ENCODE measurements at regions not wholly inside any gene's neighbourhood (a gene's known extent, or its start where the extent isn't known, plus 50 kb on each side); places are given as distances from the start of the nearest gene placed in this dataset.

DNA sequence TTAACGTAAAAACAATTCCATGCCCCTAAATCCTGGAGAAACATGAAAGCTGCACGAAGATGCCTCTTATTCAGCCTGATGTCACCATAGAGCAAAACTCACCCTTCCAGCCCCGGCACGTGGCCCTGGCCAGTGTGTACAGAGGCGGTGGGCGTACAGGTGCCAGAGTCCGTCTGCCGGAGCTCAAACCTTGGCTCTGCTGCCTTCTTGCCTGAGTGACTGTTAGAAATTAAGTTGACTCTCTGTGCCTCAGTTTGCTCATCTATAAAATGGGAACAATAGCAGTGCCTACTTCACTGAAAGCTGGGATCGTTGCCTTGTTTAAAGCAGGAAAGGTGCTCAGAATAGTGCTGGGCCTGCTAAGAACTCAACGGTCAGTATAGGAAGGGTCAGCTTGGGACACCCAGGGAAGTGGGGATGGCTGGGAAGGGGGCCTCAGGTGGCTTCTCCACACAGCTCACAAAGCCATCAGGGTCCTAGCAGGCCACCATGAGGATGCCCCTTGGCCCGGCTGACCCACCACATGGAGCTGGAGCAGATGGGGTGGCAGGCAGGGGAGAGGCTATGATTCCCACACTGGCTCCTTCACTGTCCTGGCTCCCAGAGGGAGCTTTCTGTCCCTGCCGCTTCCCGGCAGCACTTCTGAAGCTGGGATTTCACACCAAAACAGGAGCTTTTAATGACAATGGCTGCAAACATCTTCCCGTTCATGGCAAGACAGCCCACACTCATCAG is 237.2 kb downstream of the NPHP4 start:
- H3K9ac ChIP-seq (ENCODE audit: insufficient read depth, low read length) = no peak overlapping the region
- TF ChIP-seq CTCF (conservative IDR thresholded peaks at IDR 0.05 in 1 of 2, IDR thresholded peaks at IDR 0.05 in 1 of 2; ENCODE audit: low read depth in 1 of 2, low read length in 2 of 2) (no peak), EZH2 (IDR thresholded peaks at IDR 0.05; ENCODE audit: low read length, missing control alignments) (no peak)
- no peak overlapping the region for H3K27ac ChIP-seq (ENCODE audit: insufficient read depth, low read length)
- no peaks in the 10 kb centered on the region for H3K9me3 ChIP-seq (ENCODE audit: control insufficient read depth, insufficient read depth, low read depth, low read length)
- no peaks in the 10 kb centered on the region for H4K20me1 ChIP-seq (ENCODE audit: control insufficient read depth, extremely low read depth, insufficient read depth, low read length)
- H3K4me3 ChIP-seq (replicated peaks in 1 of 4; ENCODE audit: control extremely low read depth in 1 of 4, insufficient read depth in 1 of 4, low read depth in 3 of 4, low read length in 4 of 4) = no peak overlapping the region
- no peaks in the 10 kb centered on the region for H3K27me3 ChIP-seq (ENCODE audit: control insufficient read depth, insufficient read depth, low read length)
- no peaks in the 10 kb centered on the region for H3K4me1 ChIP-seq (ENCODE audit: control insufficient read depth, extremely low read depth, insufficient read depth, low read length)
- DNase-seq (ENCODE audit: low read depth in 2 of 2) = no peak
- no peaks in the 10 kb centered on the region for H3K79me2 ChIP-seq (ENCODE audit: control insufficient read depth, insufficient read depth, low read length)
- no peak overlapping the region for H3K4me2 ChIP-seq (ENCODE audit: extremely low read depth, insufficient read depth, low read length)
- H3K36me3 ChIP-seq (ENCODE audit: control insufficient read depth, insufficient read depth, low read length) = no peaks in the 10 kb centered on the region
- H2AFZ ChIP-seq (ENCODE audit: low read length) = no peak overlapping the region

- Histone ChIP-seq H3K4me3 (replicated peaks in 1 of 4; ENCODE audit: control extremely low read depth in 1 of 4, insufficient read depth in 1 of 4, low read depth in 3 of 4, low read length in 4 of 4) (no peak overlapping the region), H3K27me3 (ENCODE audit: control insufficient read depth, insufficient read depth, low read length) (no peaks in the 10 kb centered on the region), H3K9me3 (ENCODE audit: control insufficient read depth, insufficient read depth, low read depth, low read length) (no peaks in the 10 kb centered on the region), H4K20me1 (ENCODE audit: control insufficient read depth, extremely low read depth, insufficient read depth, low read length) (no peaks in the 10 kb centered on the region), H3K36me3 (ENCODE audit: control insufficient read depth, insufficient read depth, low read length) (no peaks in the 10 kb centered on the region), H3K4me2 (ENCODE audit: extremely low read depth, insufficient read depth, low read length) (no peak overlapping the region), H3K79me2 (ENCODE audit: control insufficient read depth, insufficient read depth, low read length) (no peaks in the 10 kb centered on the region), H3K9ac (ENCODE audit: insufficient read depth, low read length) (no peak overlapping the region), H3K4me1 (ENCODE audit: control insufficient read depth, extremely low read depth, insufficient read depth, low read length) (no peaks in the 10 kb centered on the region), H3K27ac (ENCODE audit: insufficient read depth, low read length) (no peak overlapping the region), H2AFZ (ENCODE audit: low read length) (no peak overlapping the region)
- no peak for DNase-seq (ENCODE audit: low read depth in 2 of 2)
- TF ChIP-seq EZH2 (IDR thresholded peaks at IDR 0.05; ENCODE audit: low read length, missing control alignments) (no peak), CTCF (conservative IDR thresholded peaks at IDR 0.05 in 1 of 2, IDR thresholded peaks at IDR 0.05 in 1 of 2; ENCODE audit: low read depth in 1 of 2, low read length in 2 of 2) (no peak)
Measured at GRCh38 chr1:5753549-5754421, 238.4 kb downstream of the NPHP4 start.

GRCh38 chr1:5752746-5753548 is 239.3 kb downstream of the NPHP4 start:
- no peaks in the 10 kb centered on the region for H4K20me1 ChIP-seq (ENCODE audit: control insufficient read depth, extremely low read depth, insufficient read depth, low read length)
- no peak overlapping the region for H3K4me2 ChIP-seq (ENCODE audit: extremely low read depth, insufficient read depth, low read length)
- no peak overlapping the region for H3K9ac ChIP-seq (ENCODE audit: insufficient read depth, low read length)
- no peaks in the 10 kb centered on the region for H3K36me3 ChIP-seq (ENCODE audit: control insufficient read depth, insufficient read depth, low read length)
- DNase-seq (ENCODE audit: low read depth in 2 of 2) = no peak
- no peak overlapping the region for H3K27ac ChIP-seq (ENCODE audit: insufficient read depth, low read length)
- H3K4me3 ChIP-seq (replicated peaks in 1 of 4; ENCODE audit: control extremely low read depth in 1 of 4, insufficient read depth in 1 of 4, low read depth in 3 of 4, low read length in 4 of 4) = no peak overlapping the region
- H3K79me2 ChIP-seq (ENCODE audit: control insufficient read depth, insufficient read depth, low read length) = no peaks in the 10 kb centered on the region
- H3K4me1 ChIP-seq (ENCODE audit: control insufficient read depth, extremely low read depth, insufficient read depth, low read length) = no peaks in the 10 kb centered on the region
- no peaks in the 10 kb centered on the region for H3K27me3 ChIP-seq (ENCODE audit: control insufficient read depth, insufficient read depth, low read length)
- no peak for TF ChIP-seq EZH2 (IDR thresholded peaks at IDR 0.05; ENCODE audit: low read length, missing control alignments)
- TF ChIP-seq CTCF (conservative IDR thresholded peaks at IDR 0.05 in 1 of 2, IDR thresholded peaks at IDR 0.05 in 1 of 2; ENCODE audit: low read depth in 1 of 2, low read length in 2 of 2) = no peak
- H2AFZ ChIP-seq (ENCODE audit: low read length) = no peak overlapping the region
- H3K9me3 ChIP-seq (ENCODE audit: control insufficient read depth, insufficient read depth, low read depth, low read length) = no peaks in the 10 kb centered on the region

Measured in fibroblast of lung (primary cell).